ENCODE measurements at regions not wholly inside any gene's neighbourhood (a gene's known extent, or its start where the extent isn't known, plus 50 kb on each side); places are given as distances from the start of the nearest gene placed in this dataset.
"Not testable (repeated sequence)": the region's sequence is repeated elsewhere in the genome, so short reads cannot be mapped to it uniquely, and the experiment has no call there.

- Mint-ChIP-seq H3K4me1 (no peaks in the 10 kb centered on the region), H3K4me3 (no peak overlapping the region), H3K27me3 (no peaks in the 10 kb centered on the region)
Measured at GRCh38 chr14:43539210-43539609, 967.9 kb downstream of the FSCB start.

DNA sequence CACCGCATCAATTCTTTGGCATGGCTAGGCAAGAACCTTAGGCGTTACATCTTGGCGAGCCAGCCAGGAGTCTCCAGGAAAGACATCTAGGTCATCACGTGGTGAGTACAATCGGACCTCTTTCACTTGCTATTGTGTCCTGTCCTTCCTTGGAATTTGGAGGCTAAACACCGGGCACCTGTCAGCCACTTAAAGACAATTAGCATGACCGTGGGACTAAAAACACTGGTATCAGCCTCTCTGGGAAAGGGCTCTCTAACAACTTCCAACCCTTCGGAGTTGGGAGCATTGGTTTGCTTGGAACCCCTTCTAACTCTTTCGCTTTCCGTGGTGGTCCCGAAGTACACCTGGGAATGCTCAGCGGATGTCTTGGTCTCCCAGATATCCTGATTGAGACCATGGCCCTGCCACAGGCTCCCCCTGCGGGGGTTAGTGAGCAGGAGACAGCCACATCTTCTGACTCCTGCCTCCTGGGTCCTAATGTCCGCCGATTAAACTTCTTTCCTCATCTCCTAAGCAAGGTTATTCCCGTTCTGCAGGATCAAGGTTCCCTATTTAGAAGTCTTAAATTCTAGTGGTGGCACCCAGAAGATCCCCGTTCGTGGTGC lies 971.7 kb downstream of the FSCB start:
- Mint-ChIP-seq H3K4me3 (no peak overlapping the region), H3K27me3 (no peaks in the 10 kb centered on the region), H3K4me1 (no peaks in the 10 kb centered on the region), H3K9me3 (peaks cover 6% of the 10 kb centered on the region), H3K36me3 (no peaks in the 10 kb centered on the region), H3K27ac (no peak overlapping the region)
- no peak for DNase-seq (ENCODE audit: low spot score in 2 of 2)
- no peak for ATAC-seq (ENCODE audit: low read depth)

More at GRCh38 chr14:43539210-43539609, 967.9 kb downstream of the FSCB start:
- Mint-ChIP-seq H3K27ac (no peak overlapping the region), H3K36me3 (no peaks in the 10 kb centered on the region), H3K9me3 (peaks cover 6% of the 10 kb centered on the region)
- DNase-seq (ENCODE audit: low spot score in 2 of 2) (no peak), ATAC-seq (ENCODE audit: low read depth) (no peak)

- no peaks in the 10 kb centered on the region for H3K36me3 Mint-ChIP-seq
- no peak for ATAC-seq (ENCODE audit: low read depth)
Measured at GRCh38 chr14:43532825-43533416, 974.2 kb downstream of the FSCB start.

DNA sequence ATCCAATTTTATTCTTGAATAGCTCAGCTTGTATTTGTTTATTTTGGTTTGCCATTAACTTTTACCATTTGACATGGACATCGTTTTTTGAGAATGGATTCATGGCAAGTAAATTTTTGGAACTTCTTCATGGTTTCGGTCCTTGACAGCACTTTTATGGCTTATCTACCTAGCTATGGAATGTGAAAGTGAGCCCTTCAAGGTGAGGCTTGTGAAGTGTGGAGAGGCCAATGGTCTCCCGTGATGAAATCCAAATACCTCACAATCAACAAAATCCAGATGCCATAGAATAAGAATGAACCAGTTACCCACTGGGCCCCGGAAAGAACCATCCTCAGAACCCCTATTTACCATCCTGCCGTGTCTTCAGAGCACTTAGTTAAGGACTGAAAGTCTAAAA lies 978.8 kb downstream of the FSCB start:
- no peaks in the 10 kb centered on the region for H3K36me3 Mint-ChIP-seq
- ATAC-seq (ENCODE audit: low read depth) = no peak
- no peaks in the 10 kb centered on the region for H3K27me3 Mint-ChIP-seq
- no peak overlapping the region for H3K4me3 Mint-ChIP-seq
- no peaks in the 10 kb centered on the region for H3K4me1 Mint-ChIP-seq
- no peak for DNase-seq (ENCODE audit: low spot score in 2 of 2)
- H3K27ac Mint-ChIP-seq = no peak overlapping the region
- H3K9me3 Mint-ChIP-seq = no peaks in the 10 kb centered on the region

More at GRCh38 chr14:43532825-43533416, 974.2 kb downstream of the FSCB start:
- peaks cover 4% of the 10 kb centered on the region for H3K9me3 Mint-ChIP-seq
- no peak overlapping the region for H3K4me3 Mint-ChIP-seq
- DNase-seq (ENCODE audit: low spot score in 2 of 2) = no peak
- no peaks in the 10 kb centered on the region for H3K4me1 Mint-ChIP-seq
- H3K27ac Mint-ChIP-seq = no peak overlapping the region
- no peaks in the 10 kb centered on the region for H3K27me3 Mint-ChIP-seq

- ATAC-seq (ENCODE audit: low read depth) (no peak), DNase-seq (ENCODE audit: low spot score in 2 of 2) (no peak)
- no peak overlapping the region for H3K4me3 Mint-ChIP-seq
- H3K36me3 Mint-ChIP-seq = no peaks in the 10 kb centered on the region
- no peak overlapping the region for H3K27ac Mint-ChIP-seq
- H3K4me1 Mint-ChIP-seq = no peaks in the 10 kb centered on the region
- H3K27me3 Mint-ChIP-seq = no peaks in the 10 kb centered on the region
- peaks cover 2% of the 10 kb centered on the region for H3K9me3 Mint-ChIP-seq
Measured at GRCh38 chr14:43525658-43526057, 981.4 kb downstream of the FSCB start.

DNA sequence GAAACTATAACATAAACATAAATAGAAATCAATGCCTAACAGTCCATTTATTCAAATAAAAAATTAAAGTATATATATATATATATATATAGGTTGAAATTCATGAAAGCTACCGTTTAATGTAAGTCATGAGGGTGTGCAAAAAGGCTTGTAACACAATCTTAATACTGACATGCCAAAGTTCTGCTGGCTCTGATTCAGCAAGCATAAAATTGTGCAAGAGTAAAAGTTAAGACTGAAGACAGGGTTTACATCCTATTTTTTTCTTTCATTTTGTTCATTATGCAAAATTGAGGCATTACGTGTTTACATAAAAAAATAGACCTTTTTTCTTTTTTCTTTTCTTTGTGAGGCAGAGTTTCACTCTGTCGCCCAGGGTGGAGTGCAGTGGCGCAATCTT lies 984.2 kb downstream of the FSCB start:
- Mint-ChIP-seq H3K9me3 (peaks cover 5% of the 10 kb centered on the region), H3K27me3 (no peaks in the 10 kb centered on the region), H3K4me1 (no peaks in the 10 kb centered on the region), H3K27ac (no peak overlapping the region), H3K4me3 (no peak overlapping the region), H3K36me3 (no peaks in the 10 kb centered on the region)
- ATAC-seq (ENCODE audit: low read depth) (no peak), DNase-seq (ENCODE audit: low spot score in 2 of 2) (no peak)

DNA sequence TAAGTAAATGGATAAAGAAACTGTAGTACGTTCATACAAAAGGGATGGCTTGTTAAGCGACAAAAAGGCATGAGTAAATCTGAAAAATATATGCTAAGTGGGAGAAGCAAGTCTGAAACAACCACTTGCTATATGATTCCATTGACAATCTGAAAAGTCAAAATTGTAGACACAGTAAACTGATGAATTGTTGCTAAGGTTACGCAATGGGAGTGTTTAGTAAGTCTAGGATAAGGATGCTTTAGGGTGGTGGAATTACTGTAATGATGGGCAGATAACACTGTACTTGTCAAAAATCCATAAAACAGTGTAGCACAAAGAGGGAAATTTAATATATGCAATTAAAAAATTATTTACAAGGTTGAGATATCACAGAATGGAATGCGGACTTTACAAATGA lies 984.9 kb downstream of the FSCB start:
- no peak overlapping the region for H3K4me3 Mint-ChIP-seq
- H3K9me3 Mint-ChIP-seq = peaks cover 5% of the 10 kb centered on the region
- H3K4me1 Mint-ChIP-seq = no peaks in the 10 kb centered on the region
- ATAC-seq (ENCODE audit: low read depth) = no peak
- no peaks in the 10 kb centered on the region for H3K36me3 Mint-ChIP-seq
- no peak for DNase-seq (ENCODE audit: low spot score in 2 of 2)
- no peaks in the 10 kb centered on the region for H3K27me3 Mint-ChIP-seq
- H3K27ac Mint-ChIP-seq = no peak overlapping the region

GRCh38 chr14:43503508-43503907 lies 1003.6 kb downstream of the FSCB start:
- H3K4me3 Mint-ChIP-seq = no peak overlapping the region
- no peak overlapping the region for H3K27ac Mint-ChIP-seq
- H3K36me3 Mint-ChIP-seq = no peaks in the 10 kb centered on the region
- H3K9me3 Mint-ChIP-seq = peaks cover 2% of the 10 kb centered on the region
- no peak for ATAC-seq (ENCODE audit: low read depth)
- H3K27me3 Mint-ChIP-seq = no peaks in the 10 kb centered on the region
- H3K4me1 Mint-ChIP-seq = peaks cover under 1% of the 10 kb centered on the region
- DNase-seq (ENCODE audit: low spot score in 2 of 2) = no peak

- H3K27me3 Mint-ChIP-seq; H3K27ac Mint-ChIP-seq; H3K9me3 Mint-ChIP-seq; H3K4me1 Mint-ChIP-seq; ATAC-seq (ENCODE audit: low read depth); DNase-seq (ENCODE audit: low spot score in 2 of 2); H3K4me3 Mint-ChIP-seq; H3K36me3 Mint-ChIP-seq: not testable (repeated sequence)
Measured at GRCh38 chr14:43492359-43492758, 1014.7 kb downstream of the FSCB start.

GRCh38 chr14:43483415-43483814 lies 1023.7 kb downstream of the FSCB start:
- Mint-ChIP-seq H3K4me3 (no peak overlapping the region), H3K9me3 (no peaks in the 10 kb centered on the region), H3K36me3 (no peaks in the 10 kb centered on the region)

GRCh38 chr14:43481864-43482263 lies 1025.2 kb downstream of the FSCB start:
- H3K27me3 Mint-ChIP-seq = no peaks in the 10 kb centered on the region
- ATAC-seq (ENCODE audit: low read depth) = no peak

More at GRCh38 chr14:43483415-43483814, 1023.7 kb downstream of the FSCB start:
- Mint-ChIP-seq H3K4me1 (no peaks in the 10 kb centered on the region), H3K27me3 (no peaks in the 10 kb centered on the region), H3K27ac (no peak overlapping the region)
- ATAC-seq (ENCODE audit: low read depth) (no peak), DNase-seq (ENCODE audit: low spot score in 2 of 2) (no peak)

DNA sequence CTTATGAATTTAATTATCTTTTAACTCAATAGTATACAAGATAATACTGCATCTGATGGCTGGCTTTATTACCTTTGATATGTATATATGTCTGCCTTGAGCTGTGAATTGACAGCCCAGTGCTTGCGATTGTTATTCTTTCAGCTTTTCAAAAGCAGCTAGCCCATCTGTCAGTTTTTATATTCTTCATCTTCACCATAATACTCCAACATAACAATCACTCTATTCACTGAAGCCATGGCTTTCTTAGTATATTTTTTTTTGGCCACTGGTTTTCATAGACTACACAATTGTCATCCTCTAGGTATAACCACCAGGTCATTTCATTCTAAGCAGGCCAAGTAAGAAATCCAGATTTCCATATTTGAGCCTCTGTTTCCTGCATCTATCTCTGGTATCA lies 1026.1 kb downstream of the FSCB start:
- Mint-ChIP-seq H3K36me3 (no peaks in the 10 kb centered on the region), H3K27ac (no peak overlapping the region), H3K4me3 (no peak overlapping the region), H3K9me3 (no peaks in the 10 kb centered on the region), H3K4me1 (no peaks in the 10 kb centered on the region), H3K27me3 (no peaks in the 10 kb centered on the region)
- ATAC-seq (ENCODE audit: low read depth) (no peak), DNase-seq (ENCODE audit: low spot score in 2 of 2) (no peak)

More at GRCh38 chr14:43481864-43482263, 1025.2 kb downstream of the FSCB start:
- H3K27ac Mint-ChIP-seq = no peak overlapping the region
- no peaks in the 10 kb centered on the region for H3K4me1 Mint-ChIP-seq
- H3K36me3 Mint-ChIP-seq = no peaks in the 10 kb centered on the region
- no peaks in the 10 kb centered on the region for H3K9me3 Mint-ChIP-seq
- no peak for DNase-seq (ENCODE audit: low spot score in 2 of 2)
- no peak overlapping the region for H3K4me3 Mint-ChIP-seq

GRCh38 chr14:43479596-43480195 lies 1027.4 kb downstream of the FSCB start:
- Mint-ChIP-seq H3K27me3 (no peaks in the 10 kb centered on the region), H3K36me3 (no peaks in the 10 kb centered on the region), H3K4me3 (no peak overlapping the region), H3K27ac (no peak overlapping the region), H3K9me3 (no peaks in the 10 kb centered on the region), H3K4me1 (no peaks in the 10 kb centered on the region)
- DNase-seq (ENCODE audit: low spot score in 2 of 2) (no peak), ATAC-seq (ENCODE audit: low read depth) (no peak)

GRCh38 chr14:43476822-43477221 lies 1030.3 kb downstream of the FSCB start:
- Mint-ChIP-seq H3K4me1 (no peaks in the 10 kb centered on the region), H3K4me3 (no peak overlapping the region), H3K27me3 (no peaks in the 10 kb centered on the region), H3K36me3 (no peaks in the 10 kb centered on the region), H3K27ac (no peak overlapping the region), H3K9me3 (no peaks in the 10 kb centered on the region)
- no peak for DNase-seq (ENCODE audit: low spot score in 2 of 2)
- ATAC-seq (ENCODE audit: low read depth) = no peak

DNA sequence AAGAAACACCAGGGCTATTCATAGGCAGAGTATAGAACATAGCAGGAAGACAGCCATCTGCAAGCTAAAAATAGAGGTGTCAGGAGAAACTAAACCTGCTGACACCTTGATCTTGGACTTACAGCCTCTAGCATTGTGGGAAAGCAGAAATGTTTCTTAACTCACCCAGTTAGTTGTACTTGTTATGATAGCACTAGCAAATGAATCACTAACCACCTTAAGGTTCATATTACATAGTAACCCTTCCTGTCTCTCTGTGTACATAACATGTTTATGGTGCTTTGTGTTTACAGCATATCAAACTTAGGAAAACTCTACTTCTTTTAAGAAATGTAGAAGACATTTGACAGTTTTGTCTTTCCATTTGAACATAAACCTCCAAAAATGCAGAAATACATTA lies 1031.3 kb downstream of the FSCB start:
- no peaks in the 10 kb centered on the region for H3K27me3 Mint-ChIP-seq
- no peak for DNase-seq (ENCODE audit: low spot score in 2 of 2)
- H3K36me3 Mint-ChIP-seq = no peaks in the 10 kb centered on the region
- H3K9me3 Mint-ChIP-seq = no peaks in the 10 kb centered on the region
- no peak overlapping the region for H3K27ac Mint-ChIP-seq
- no peak for ATAC-seq (ENCODE audit: low read depth)
- no peak overlapping the region for H3K4me3 Mint-ChIP-seq
- no peaks in the 10 kb centered on the region for H3K4me1 Mint-ChIP-seq

All from memory B cell (primary cell).